HCT116 (cell line): ENCODE measurements at regions not wholly inside any gene's neighbourhood (a gene's known extent, or its start where the extent isn't known, plus 50 kb on each side); places are given as distances from the start of the nearest gene placed in this dataset.

Experiments used
- ATAC-seq: fragments of 200-7000 bp; cut with Tn5 transposase; 2 replicates; pipeline ENCODE4 v1.9.1; 2020; ENCODE audit warnings: mild to moderate bottlenecking, moderate library complexity
- BruUV-seq: library from RNA; stranded (reverse); fragments of 400-500 nt; replicated peaks from 2 replicates; lab custom pipeline; 2021; lab: Mats Ljungman, UMichigan
- CTCF ChIA-PET: fragments of 300-600 bp; sonication (Branson Sonifier 250); formaldehyde crosslinking; loops from one replicate; lab custom pipeline; 2021; ENCODE audit warnings: antibody characterized with exemption; lab: Charles Lee
- POLR2A ChIA-PET: fragments of 300-600, 350-600 bp; sonication (Branson Sonifier 250); formaldehyde crosslinking; loops from one replicate; lab custom pipeline; 2021; ENCODE audit warnings: antibody characterized with exemption; lab: Charles Lee
- RAD21 ChIA-PET, 2 experiments: fragments of 300-600 bp; sonication (Branson Sonifier 250); formaldehyde crosslinking; loops; one replicate each; lab custom pipeline; 2023; ENCODE audit warnings: low total read pairs in 2 of 2; ENCODE audit not compliant: uncharacterized antibody in 2 of 2, unreplicated experiment in 2 of 2, low non-redundant PET in 1 of 2; lab: Charles Lee
- DNase-seq: peaks from one replicate; pipeline ENCODE4 v3.0.0-alpha.2; 2010; ENCODE audit warnings: low read depth, low spot score
- H2AFZ ChIP-seq: fragments of 200-600 bp; shearing (Covaris generic), sonication (generic); 2 replicates; pipeline ENCODE4 v1.6.1; 2017; ENCODE audit warnings: low read depth, mixed run types, mixed read lengths, antibody characterized with exemption, low read length; ENCODE audit not compliant: poor library complexity, severe bottlenecking
- H3K27ac ChIP-seq: 2 replicates; pipeline ENCODE4 v1.5.1; 2012; ENCODE audit warnings: low read depth, low read length
- H3K27me3 ChIP-seq: fragments of 200-600 bp; sonication (generic); 2 replicates; pipeline ENCODE4 v1.6.1; 2016; ENCODE audit warnings: mixed run types, low read length, mixed read lengths; ENCODE audit not compliant: insufficient read depth
- H3K36me3 ChIP-seq, 2 experiments: fragments of 200-500 bp in 1 of 2; fragments of 200-600 bp in 1 of 2; sonication (Bioruptor generic) in 1 of 2; sonication (generic) in 1 of 2; 2 replicates each; pipeline versions ENCODE4 v1.5.1 to v1.6.1; 2014 to 2016; ENCODE audit warnings: low read length in 2 of 2, inconsistent platforms in 1 of 2, mixed read lengths in 1 of 2, mixed run types in 1 of 2; ENCODE audit not compliant: insufficient read depth in 2 of 2, control insufficient read depth in 1 of 2
- H3K4me1 ChIP-seq, 2 experiments: fragments of 200-600 bp in 1 of 2; sonication (generic) in 1 of 2; 2 replicates each; pipeline versions ENCODE4 v1.5.1 to v1.6.1; 2012 to 2017; ENCODE audit warnings: low read length in 2 of 2, inconsistent platforms in 1 of 2, mild to moderate bottlenecking in 1 of 2, mixed read lengths in 1 of 2, mixed run types in 1 of 2, moderate library complexity in 1 of 2; ENCODE audit not compliant: insufficient read depth in 2 of 2, control insufficient read depth in 1 of 2
- H3K4me2 ChIP-seq: fragments of 200-600 bp; sonication (generic); 2 replicates; pipeline ENCODE4 v1.6.1; 2017; ENCODE audit warnings: mixed run types, low read length, mixed read lengths
- H3K4me3 ChIP-seq, 2 experiments: fragments of 200-600 bp in 1 of 2; sonication (generic) in 1 of 2; replicated peaks in 1 of 2; 2 replicates each; pipeline ENCODE4 v1.5.1; 2011 to 2016; ENCODE audit warnings: low read length in 2 of 2, control low read depth in 1 of 2, low read depth in 1 of 2, mild to moderate bottlenecking in 1 of 2, mixed read lengths in 1 of 2, mixed run types in 1 of 2
- H3K79me2 ChIP-seq: fragments of 200-600 bp; sonication (generic); 2 replicates; pipeline ENCODE4 v1.6.1; 2017; ENCODE audit warnings: mild to moderate bottlenecking, mixed run types, low read length, moderate library complexity, mixed read lengths; ENCODE audit not compliant: insufficient read depth
- H3K9ac ChIP-seq: fragments of 200-600 bp; sonication (generic); 2 replicates; pipeline ENCODE4 v1.6.1; 2016; ENCODE audit warnings: low read length, mixed read lengths
- H3K9me2 ChIP-seq: fragments of 200-600 bp; sonication (generic), shearing (Covaris generic); 2 replicates; pipeline ENCODE4 v1.6.1; 2017; ENCODE audit warnings: mixed run types, mild to moderate bottlenecking, moderate library complexity; ENCODE audit not compliant: insufficient read depth
- H3K9me3 ChIP-seq, 2 experiments: fragments of 200-500 bp in 1 of 2; fragments of 200-600 bp in 1 of 2; sonication (Bioruptor generic) in 1 of 2; sonication (generic) in 1 of 2; 2 replicates each; pipeline ENCODE4 v1.6.1; 2014 to 2017; ENCODE audit warnings: low read length in 2 of 2, mixed read lengths in 2 of 2, inconsistent platforms in 1 of 2, low read depth in 1 of 2, mild to moderate bottlenecking in 1 of 2, mixed run types in 1 of 2, moderate library complexity in 1 of 2; ENCODE audit not compliant: control insufficient read depth in 1 of 2, insufficient read depth in 1 of 2
- H4K20me1 ChIP-seq: fragments of 200-600 bp; sonication (generic), shearing (Covaris generic); 2 replicates; pipeline ENCODE4 v1.6.1; 2017; ENCODE audit warnings: mixed run types, mild to moderate bottlenecking, moderate library complexity; ENCODE audit not compliant: insufficient read depth
- EGR1 ChIP-seq: IDR thresholded peaks from 2 replicates; pipeline ENCODE4 v1.6.1; 2012; ENCODE audit warnings: low read depth
- EZH2 ChIP-seq: fragments of 200-600 bp; sonication (generic); IDR thresholded peaks from 2 replicates; pipeline ENCODE4 v1.6.1; 2017; ENCODE audit warnings: antibody characterized with exemption, mixed run types
- EZH2phosphoT487 ChIP-seq: fragments of 200-600 bp; IDR thresholded peaks from 2 replicates; pipeline ENCODE4 v1.6.1; 2018; ENCODE audit warnings: antibody characterized with exemption, borderline replicate concordance
- POLR2A ChIP-seq: IDR thresholded peaks from 2 replicates; pipeline ENCODE4 v1.7.0; 2011; ENCODE audit warnings: borderline replicate concordance; ENCODE audit not compliant: insufficient read depth, insufficient read length; ENCODE audit errors: extremely low read depth
- POLR2AphosphoS5 ChIP-seq: IDR thresholded peaks from 2 replicates; pipeline ENCODE4 v1.6.1; 2011; ENCODE audit warnings: mild to moderate bottlenecking, low read depth, low read length, moderate library complexity
- RAD21 ChIP-seq: IDR thresholded peaks from 2 replicates; pipeline ENCODE4 v1.6.1; 2012; ENCODE audit warnings: low read depth, mild to moderate bottlenecking
- SP1 ChIP-seq: IDR thresholded peaks from 2 replicates; pipeline ENCODE4 v1.6.1; 2012; ENCODE audit warnings: low read depth
- SRF ChIP-seq: IDR thresholded peaks from 2 replicates; pipeline ENCODE4 v1.6.1; 2012; ENCODE audit warnings: low read depth
- YY1 ChIP-seq: IDR thresholded peaks from 2 replicates; pipeline ENCODE4 v1.6.1; 2011; ENCODE audit warnings: low read length, low read depth, moderate library complexity, mild to moderate bottlenecking; ENCODE audit not compliant: insufficient replicate concordance; ENCODE audit errors: extremely low read depth
- ZNF274 ChIP-seq: fragments of 200-500 bp; sonication (Bioruptor generic); IDR thresholded peaks from 2 replicates; pipeline ENCODE4 v1.6.1; 2014; ENCODE audit warnings: mild to moderate bottlenecking, low read depth, low read length, inconsistent platforms
- intact Hi-C: fragments of 100-400 bp; cut with micrococcal nuclease; formaldehyde crosslinking; loops from 2 replicates; pipeline ENCODE4 v1.10.0; 2022
- TF ChIP-seq, protein P1 (sequence below): IDR thresholded peaks from 2 replicates; pipeline ENCODE4 v1.6.1; 2011; ENCODE audit warnings: mild to moderate bottlenecking, low read length, moderate library complexity; ENCODE audit not compliant: insufficient replicate concordance; ENCODE audit errors: extremely low read depth
- TF ChIP-seq, protein P2 (sequence below): IDR thresholded peaks from 2 replicates; pipeline ENCODE4 v1.6.1; 2012; ENCODE audit warnings: low read depth

DNA sequence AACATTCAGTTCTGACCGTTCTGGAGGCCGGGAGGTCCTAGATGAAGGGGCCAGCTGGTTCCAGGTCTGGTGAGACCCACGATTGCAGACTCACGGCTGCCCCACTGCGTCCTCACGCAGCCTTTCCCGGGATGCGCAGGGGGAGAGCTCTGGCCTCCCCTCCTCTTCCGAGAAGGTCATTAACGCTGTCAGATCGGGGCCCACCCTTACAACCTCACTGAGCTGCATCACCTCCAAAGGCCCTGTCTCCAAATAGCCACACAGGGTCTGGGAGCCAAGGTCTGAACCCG, 66.6 kb upstream of the PPP1R26 start:
- CTCF ChIA-PET = interaction anchor here (3.6 kb wide), 1 partner anchor 326 kb away, joined by 16 read pairs; the partner anchor contains the start of gene OLFM1
- H3K4me2 ChIP-seq = peak overlapping the region; percentile 58
- H3K9me2 ChIP-seq = no peaks in the 10 kb centered on the region
- RAD21 ChIA-PET = no interaction called here
- POLR2A ChIA-PET = no interaction called here
- H3K36me3 ChIP-seq = no peaks in the 10 kb centered on the region
- no peaks in the 10 kb centered on the region for H3K9me3 ChIP-seq
- peaks cover 4% of the 10 kb centered on the region; the same call in 1 of the 2 replicates for H3K27me3 ChIP-seq
- H4K20me1 ChIP-seq = no peaks in the 10 kb centered on the region
- no peaks in the 10 kb centered on the region for H3K79me2 ChIP-seq
- no TSS peak for BruUV-seq
- no peak for DNase-seq
- TF ChIP-seq, protein P1, sequence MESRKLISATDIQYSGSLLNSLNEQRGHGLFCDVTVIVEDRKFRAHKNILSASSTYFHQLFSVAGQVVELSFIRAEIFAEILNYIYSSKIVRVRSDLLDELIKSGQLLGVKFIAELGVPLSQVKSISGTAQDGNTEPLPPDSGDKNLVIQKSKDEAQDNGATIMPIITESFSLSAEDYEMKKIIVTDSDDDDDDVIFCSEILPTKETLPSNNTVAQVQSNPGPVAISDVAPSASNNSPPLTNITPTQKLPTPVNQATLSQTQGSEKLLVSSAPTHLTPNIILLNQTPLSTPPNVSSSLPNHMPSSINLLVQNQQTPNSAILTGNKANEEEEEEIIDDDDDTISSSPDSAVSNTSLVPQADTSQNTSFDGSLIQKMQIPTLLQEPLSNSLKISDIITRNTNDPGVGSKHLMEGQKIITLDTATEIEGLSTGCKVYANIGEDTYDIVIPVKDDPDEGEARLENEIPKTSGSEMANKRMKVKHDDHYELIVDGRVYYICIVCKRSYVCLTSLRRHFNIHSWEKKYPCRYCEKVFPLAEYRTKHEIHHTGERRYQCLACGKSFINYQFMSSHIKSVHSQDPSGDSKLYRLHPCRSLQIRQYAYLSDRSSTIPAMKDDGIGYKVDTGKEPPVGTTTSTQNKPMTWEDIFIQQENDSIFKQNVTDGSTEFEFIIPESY = no peak
- TF ChIP-seq EGR1 (no peak), POLR2AphosphoS5 (no peak), RAD21 (no peak), EZH2phosphoT487 (no peak), ZNF274 (no peak), SP1 (no peak), SRF (no peak), EZH2 (no peak), YY1 (no peak), POLR2A (no peak)
- TF ChIP-seq, protein P2, sequence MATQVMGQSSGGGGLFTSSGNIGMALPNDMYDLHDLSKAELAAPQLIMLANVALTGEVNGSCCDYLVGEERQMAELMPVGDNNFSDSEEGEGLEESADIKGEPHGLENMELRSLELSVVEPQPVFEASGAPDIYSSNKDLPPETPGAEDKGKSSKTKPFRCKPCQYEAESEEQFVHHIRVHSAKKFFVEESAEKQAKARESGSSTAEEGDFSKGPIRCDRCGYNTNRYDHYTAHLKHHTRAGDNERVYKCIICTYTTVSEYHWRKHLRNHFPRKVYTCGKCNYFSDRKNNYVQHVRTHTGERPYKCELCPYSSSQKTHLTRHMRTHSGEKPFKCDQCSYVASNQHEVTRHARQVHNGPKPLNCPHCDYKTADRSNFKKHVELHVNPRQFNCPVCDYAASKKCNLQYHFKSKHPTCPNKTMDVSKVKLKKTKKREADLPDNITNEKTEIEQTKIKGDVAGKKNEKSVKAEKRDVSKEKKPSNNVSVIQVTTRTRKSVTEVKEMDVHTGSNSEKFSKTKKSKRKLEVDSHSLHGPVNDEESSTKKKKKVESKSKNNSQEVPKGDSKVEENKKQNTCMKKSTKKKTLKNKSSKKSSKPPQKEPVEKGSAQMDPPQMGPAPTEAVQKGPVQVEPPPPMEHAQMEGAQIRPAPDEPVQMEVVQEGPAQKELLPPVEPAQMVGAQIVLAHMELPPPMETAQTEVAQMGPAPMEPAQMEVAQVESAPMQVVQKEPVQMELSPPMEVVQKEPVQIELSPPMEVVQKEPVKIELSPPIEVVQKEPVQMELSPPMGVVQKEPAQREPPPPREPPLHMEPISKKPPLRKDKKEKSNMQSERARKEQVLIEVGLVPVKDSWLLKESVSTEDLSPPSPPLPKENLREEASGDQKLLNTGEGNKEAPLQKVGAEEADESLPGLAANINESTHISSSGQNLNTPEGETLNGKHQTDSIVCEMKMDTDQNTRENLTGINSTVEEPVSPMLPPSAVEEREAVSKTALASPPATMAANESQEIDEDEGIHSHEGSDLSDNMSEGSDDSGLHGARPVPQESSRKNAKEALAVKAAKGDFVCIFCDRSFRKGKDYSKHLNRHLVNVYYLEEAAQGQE = no peak
- no peak for ATAC-seq
- H3K9ac ChIP-seq = no peak overlapping the region
- H3K4me3 ChIP-seq = peak overlapping the region in 1 of 2 experiments; percentile 9; a peak in 1 of 4 replicates
- H2AFZ ChIP-seq = no peak overlapping the region
- H3K4me1 ChIP-seq = peaks cover 3 to 4% of the 10 kb centered on the region in 2 experiments; a peak in 2 of 4 replicates
- H3K27ac ChIP-seq = no peak overlapping the region; the same call in 1 of the 2 replicates
- intact Hi-C loops = loop anchor here (5.0 kb wide), 1 partner anchor 636 kb away; no protein-coding TSS in a partner anchor
